DMS153 treated with DMSO at 0.1 percent for 48 hours (cell line): ENCODE measurements at regions not wholly inside any gene's neighbourhood (a gene's known extent, or its start where the extent isn't known, plus 50 kb on each side); places are given as distances from the start of the nearest gene placed in this dataset.
"Not testable (repeated sequence)": the region's sequence is repeated elsewhere in the genome, so short reads cannot be mapped to it uniquely, and the experiment has no call there.

ENCODE experiments used
- DNase-seq: peaks from one replicate; lab custom pipeline; 2025; ENCODE audit not compliant: unreplicated experiment; lab: John Stamatoyannopoulos, UW

DNA sequence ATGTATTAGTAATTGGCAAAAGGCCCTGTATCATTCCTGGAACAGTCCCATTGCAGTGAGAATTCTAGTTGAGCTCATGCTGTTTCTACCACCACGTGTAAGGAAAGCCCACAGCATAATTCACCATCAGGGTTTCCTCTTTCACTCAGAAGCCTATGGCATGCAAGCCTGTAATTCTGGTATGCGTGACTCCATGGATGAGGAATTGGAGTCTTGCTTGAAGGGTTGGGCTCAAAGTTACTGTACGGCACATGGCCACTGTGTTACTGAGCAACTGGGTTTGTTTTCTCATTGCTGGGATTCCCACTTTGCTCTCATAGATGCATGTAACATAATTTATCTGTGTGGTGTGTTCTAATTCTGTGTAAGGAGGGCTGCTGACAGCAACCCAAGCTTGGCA is 132.3 kb upstream of the NR3C2 start:
- DNase-seq, result no peak

DNA sequence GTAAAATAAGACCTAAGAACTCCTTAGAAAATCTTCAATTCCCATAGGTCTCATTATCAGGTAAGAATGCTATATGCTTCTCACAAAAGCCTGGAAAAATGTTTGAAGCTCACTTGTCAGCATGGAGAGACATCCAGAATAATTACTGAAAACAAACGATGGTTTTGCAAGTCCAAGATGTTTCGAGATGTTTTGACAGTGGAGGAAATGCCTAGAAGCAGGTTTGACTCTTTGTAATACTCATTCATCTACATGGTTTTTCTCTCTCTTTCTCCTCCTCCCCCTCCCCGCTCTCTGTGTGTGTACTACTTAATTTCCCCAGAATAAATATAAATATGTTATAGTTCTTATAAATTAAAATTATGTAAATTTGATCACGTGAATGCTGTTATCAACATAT is 131.9 kb upstream of the NR3C2 start:
- no peak for DNase-seq

DNA sequence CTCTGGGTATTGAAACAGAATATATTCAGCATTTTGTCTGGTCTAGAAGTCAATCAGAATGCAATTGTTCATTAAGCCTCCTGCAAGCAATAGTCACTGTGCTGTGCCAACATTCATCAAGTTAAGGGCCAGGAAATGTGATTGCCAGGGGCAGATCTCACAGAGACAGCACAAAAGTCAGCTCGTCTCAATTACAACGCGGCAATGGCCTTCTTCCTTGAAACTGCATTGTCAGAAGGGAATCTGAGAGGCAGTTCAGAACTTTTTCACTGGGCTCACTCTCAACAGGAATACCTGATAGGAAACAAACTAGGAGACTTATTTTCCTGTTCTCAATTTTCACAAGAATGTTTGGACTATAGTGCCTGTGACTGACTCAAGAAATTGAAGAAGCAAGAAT is 131.1 kb upstream of the NR3C2 start:
- DNase-seq, result no peak

DNA sequence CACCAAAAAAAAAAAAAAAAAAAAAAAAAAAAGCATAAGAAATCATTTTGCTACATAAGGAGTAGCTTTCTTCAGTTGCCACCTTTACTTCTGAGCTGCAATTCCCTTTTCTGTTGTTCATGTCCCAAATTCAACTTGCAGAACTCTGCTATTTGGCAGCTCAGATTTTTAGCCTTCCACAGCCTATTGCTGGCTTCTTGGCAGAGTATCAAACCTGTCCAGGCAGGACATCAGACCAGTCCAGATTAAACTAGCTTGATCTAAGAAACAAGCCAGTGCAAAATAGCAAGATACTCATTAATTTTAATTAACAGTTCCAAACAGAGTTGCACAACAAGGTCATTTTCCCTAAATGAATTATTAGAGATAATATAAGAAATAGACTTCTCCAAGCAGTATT is 123.6 kb upstream of the NR3C2 start:
- DNase-seq, result no peak

DNA sequence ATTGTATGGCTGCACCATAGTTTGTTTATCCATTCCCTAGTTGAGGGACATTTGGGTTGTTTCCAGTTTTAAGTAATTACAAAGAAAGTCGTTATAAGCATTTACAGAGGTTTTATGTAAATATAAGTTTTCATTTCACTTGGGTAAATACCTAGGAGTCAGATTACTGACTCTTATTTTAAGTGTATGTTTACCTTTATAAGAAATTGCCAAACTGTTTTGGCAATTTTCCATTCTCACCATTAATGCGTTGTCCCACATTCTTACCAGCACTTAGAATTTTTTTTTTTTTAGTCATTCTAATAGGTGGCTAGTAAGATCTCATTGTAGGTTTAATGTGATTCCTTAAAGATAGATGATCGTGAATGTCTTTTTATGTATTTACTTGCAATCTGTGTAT is 121.5 kb upstream of the NR3C2 start:
- DNase-seq, result no peak

DNA sequence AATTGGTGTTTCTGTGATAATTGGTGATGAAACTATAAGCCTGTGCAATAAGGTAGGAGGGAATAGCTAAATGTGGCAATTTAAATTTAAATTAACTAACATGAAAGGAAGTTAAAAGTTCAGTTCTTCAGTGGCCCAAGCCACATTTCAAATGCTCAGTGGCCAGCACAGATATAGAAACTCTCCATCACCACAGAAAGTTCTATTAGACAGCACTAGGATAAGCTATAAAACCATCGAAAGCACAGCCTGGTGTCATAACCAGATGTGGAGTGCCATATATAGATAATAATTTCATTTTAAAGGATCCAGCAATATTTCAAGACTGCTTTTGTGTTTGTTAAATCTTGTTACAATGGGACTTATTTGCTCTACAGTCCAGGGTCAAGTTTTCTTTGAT is 119.3 kb upstream of the NR3C2 start:
- no peak for DNase-seq

DNA sequence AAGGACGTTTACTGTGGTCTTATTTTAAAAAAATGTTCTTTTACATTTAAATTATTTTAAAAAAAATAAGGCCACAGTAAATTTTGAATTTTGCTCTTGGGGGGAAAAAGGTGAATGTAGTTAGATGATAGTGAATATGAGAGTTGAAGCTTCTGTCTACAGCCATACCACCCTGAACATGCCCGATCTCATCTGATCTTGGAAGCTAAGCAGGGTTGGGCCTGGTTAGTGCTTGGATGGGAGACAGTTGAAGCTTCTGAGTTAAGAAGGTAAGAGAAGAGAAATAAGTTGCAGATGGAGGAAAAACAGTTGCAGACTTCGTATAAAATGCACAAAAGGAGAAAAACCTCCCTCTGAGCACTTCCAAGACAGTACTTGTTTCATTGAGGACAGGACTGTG is 115.6 kb upstream of the NR3C2 start:
- no peak for DNase-seq

DNA sequence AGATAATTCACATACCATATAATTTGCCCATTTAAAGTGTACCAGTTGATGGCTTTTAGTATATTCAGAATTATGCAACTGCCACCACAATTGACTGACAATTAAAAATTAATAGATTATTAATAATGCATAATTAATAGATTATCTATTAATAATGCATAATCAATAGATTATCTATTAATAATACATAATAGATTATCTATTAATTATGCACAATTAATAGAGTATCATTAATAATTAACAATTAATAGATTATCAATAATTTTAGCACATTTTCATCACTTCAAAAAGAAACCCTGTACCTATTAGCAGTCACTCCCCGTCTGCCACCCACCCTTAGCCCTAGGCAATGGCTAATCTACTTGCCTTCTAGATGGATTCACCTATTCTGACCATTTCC is 108.6 kb upstream of the NR3C2 start:
- no peak for DNase-seq

DNA sequence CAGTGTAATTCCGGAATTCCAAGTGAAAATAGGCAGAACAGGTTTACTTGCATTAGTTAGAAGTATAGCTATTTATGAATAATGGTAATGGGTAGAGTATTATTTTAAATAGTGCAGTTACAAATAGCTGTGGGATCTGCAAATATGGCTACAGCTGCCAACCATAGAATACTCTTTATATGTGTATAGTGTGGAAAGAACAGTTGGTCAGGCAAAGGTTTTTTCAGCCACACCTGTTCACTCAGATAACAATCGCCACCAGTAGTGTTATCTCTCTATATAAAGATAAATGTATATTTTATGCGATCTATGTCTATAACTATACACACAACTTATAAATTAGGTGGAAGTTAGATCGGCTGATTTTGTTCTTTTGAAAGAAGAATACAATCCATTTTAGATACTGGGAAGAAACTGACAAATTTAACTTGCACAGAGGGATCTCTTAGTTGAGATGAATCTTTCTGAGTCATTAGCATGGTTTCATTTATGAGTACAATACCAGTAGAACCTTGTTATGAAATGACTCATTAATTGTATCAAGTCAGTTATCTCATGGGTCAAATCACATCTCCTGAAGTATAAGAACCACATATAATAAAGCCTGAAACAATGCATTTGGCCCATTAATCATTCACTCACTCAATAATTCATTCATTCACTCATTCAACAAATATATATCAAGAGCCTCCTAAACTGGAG is 100.9 kb upstream of the NR3C2 start:
- no peak for DNase-seq

DNA sequence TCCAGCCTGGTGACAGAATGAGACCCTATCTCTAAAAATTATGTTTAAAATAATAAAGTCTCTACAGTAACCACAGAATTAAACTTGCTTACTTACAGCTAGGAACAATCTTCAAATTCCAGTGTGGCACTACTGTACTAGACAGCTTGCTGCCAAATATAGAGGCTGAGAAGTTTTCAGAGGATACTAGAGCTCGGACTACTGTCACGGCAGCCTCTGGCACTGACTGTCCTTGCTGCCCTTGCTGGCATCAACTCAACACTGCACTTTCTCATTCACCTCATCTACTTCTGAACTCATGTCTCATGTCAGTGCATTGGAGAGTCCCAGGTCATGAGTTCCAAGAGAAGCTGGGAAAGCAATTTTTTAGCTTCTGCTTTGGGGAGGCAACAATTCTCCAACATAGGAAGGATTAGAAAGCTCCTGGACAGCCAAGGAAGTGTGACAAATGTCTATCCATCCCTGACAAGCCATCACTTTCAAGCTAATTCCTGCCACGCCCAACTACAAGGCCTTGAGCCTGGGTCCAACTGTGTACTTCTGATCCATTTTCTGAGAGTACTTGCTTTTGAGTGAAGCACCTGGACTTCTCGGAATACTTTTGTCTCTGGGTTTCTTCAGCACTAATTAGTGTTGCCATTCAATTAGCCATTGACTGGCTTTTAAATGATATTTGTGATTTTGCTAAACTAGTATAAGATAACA is 98.6 kb upstream of the NR3C2 start:
- no peak for DNase-seq

DNA sequence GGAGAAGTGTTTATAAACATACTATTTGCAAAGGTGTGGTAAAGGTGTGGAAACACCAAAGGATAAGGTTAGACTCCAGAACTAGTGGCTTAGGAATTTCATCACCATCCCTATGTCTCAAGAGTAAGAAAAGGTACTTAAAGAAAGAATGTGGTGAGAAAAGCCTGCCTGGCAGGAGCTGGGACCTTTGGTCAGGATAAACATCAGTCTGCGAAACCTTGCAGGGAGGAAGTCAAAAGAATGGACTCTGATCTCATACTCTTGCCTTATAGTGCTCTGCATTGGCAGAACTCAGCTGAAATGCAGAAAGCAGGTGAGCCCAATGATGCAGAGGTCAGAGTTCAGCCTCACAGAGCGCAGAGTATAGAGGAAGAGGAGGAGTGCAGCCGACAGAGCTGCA is 97.2 kb upstream of the NR3C2 start:
- DNase-seq, result no peak

DNA sequence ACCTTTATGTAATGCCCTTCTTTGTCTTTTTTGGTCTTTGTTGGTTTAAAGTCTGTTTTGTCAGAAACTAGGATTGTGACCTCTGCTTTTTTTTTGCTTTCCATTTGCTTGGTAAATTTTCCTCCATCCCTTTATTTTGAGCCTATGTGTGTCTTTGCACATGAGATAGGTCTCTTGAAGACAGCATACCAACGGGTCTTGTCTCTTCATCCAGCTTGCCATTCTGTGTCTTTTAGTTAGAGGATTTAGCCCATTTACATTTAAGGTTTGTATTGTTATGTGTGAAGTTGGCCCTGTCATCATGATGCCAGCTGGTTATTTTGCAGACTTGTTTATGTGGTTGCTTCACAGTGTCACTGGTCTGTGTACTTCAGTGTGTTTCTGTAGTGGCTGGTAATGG is 91.6 kb upstream of the NR3C2 start:
- not testable (repeated sequence) for DNase-seq

DNA sequence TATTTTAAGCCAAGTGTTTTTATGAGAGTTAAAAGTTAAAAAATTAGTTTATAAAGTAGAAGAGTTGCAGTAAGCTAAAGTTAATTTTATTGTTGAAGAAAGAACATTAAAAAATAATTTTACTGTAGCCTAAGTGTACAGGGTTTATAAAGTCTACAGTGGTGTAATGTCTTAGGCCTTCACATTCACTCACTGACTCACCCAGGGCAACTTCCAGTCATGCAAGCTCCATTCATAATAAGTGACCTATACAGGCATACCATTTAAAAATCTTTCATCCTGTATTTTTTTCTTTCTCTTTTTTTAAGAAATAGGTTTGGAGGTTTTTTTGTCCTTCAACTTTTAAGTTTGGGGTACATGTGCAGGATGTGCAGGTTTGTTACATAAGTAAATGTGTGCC is 87.9 kb upstream of the NR3C2 start:
- DNase-seq, result no peak

DNA sequence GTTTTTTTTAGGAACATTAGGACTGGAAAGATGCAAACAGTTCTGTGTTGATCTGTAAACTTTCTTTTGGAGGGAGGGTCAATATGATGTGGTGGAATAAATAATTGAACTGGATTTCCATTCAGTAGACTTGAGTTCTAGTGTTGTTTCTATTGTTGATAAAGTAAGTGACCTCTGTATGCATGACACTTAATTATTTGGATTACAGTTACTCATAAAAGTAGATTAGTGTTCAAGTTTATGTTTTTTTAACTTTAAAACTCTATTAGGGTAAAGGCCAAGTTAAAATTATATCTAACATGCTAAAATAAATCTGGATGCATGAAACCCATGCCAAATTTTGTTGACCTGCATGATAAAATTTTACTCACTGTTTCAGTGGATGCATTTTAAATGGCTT is 85.4 kb upstream of the NR3C2 start:
- no peak for DNase-seq

DNA sequence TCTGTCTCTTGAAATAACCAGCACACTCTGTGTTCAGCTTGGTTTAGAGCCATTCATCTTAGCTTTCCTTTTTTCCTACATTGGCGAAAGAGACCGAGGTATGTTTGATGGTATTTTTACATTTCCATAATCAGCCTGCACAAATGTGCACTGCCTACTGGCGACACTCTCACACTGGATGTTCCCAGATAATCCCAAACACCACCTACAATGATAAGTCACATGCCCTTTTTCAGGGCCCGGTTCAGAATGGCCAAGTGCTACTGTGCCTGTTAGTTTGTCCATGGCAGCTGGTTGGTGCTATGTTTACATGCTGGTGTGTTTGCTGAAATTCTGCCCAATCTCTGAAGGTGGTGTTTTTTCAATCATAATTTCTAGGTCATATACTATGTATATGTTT is 80.8 kb upstream of the NR3C2 start:
- no peak for DNase-seq

DNA sequence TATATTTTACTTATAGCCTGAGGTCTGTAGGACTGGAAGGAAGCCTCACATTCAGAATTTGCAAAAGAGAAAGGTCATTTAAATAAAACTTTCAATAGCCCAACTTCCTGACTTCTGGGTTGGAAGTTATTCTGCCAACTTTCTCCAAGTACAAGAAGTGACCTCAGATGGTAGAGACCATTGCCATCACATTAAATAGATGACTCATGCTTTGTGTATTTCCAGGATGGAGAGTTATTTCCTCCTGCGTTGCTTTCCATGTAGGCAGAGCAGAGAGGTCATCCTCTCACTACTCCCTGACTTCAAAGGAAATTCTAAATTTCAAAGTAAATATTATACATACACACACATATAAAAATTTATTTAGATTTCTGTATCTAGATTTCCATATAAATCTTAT is 73.0 kb upstream of the NR3C2 start:
- no peak for DNase-seq

DNA sequence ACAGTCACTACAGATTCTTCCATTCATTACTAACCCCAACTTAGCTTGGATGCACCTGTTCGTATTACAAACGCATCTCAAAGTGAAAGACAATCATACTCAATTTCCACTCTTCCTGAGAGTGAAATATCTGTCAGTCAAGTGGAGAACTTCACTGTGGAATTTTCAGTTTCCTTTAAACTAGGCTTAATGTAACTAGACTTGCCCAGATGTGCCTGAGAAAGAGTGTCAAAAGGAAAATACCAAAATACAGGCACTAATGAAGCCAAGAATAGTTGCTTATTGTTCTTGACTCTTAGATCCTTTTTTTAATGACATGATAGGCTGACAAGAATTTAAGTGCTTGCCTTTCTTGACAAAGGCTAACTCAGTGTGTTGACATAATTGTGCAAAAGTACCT is 72.4 kb upstream of the NR3C2 start:
- no peak for DNase-seq

DNA sequence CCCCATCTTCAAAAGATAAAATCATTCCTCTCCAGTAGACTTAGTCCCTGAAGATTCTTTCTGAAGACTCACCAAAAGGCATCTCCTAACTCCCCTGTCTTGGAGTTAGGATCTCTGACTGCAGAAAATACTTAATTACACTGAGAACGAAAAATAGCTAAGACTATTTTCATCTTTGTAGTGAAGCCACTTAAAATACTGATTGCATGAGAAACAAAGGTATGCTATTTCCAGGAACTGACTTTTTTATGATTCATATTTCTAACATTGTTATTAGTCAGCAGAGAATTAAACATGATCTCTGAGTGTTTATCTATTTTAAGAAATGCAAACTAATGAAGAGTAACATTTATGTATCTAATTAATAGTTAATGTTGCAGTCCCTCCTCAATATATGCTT is 71.8 kb upstream of the NR3C2 start:
- no peak for DNase-seq

DNA sequence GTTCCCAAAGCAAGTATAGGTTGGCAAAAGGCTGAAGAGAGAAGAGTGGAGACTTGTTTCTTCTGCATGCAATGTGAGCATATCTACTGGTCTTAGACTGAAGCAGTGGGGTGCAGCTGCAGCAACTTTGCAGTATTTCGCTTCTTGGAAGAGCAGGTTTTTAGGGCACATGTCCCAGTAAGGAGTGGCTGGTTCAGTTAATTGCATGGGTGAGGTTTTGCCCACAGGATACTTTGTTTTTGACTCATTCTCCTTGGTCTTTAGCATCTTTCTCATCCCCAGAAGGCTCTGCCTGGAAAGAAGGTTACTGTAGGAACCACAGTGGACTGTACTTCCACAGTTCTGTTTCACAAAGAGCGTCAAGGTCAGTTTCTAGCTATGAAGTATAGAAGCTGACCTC is 68.0 kb upstream of the NR3C2 start:
- DNase-seq, result no peak

DNA sequence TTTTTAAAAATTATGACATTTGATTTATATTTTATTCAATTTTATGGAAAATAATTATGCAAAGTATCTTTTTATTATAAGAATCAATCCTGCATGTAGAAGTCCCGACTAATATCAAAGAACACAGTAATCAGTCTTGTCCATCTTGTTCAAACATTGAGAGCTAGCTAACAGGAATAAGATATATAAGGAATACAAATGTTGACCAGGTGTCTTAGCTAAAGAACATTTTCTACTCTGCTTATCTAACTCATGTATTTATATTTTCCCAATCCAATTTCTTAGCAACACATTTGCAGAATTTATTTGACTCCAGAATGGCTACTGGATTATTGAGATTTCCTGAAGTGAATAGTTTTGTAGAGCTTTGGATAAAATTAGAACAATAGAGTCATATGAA is 61.5 kb upstream of the NR3C2 start:
- no peak for DNase-seq

DNA sequence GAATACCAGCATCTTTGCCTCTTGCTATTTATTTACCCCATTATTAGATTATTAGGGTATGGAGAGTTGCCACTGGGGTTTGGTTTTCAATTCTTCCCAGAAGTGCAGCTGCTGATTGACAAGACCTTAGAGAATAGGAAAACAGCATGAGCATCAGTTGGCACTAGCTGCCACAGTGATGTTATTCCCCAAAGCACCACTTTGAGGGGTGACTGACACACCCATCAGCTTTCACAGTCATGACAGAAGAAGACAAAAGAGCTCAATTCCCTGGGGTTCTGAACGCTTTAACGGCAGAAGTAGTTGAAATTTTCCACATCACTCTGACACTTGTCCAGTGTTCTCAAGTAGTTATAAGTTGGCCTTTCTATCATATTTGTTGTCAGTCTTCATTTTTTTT is 55.0 kb upstream of the NR3C2 start:
- DNase-seq, result no peak

DNA sequence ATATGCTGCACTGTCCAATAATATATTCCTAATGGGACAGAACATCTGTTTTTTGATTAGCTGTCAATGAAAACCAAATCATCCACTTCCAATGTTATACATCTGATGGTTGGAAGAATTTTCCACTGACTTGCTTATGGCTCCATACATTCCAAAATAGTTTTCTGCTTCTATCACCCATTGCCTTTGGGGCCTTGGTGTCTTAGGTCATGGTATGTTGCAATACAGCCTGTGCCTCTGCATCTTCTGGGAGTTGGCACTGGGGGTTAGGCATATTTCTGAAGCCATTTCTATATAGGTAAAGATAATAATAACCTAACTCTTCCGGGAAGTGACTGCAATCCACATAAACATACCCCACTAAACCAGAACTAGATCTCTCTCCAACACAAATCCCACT is 53.2 kb upstream of the NR3C2 start:
- no peak for DNase-seq
